Skeletal muscle satellite cell (primary cell): ENCODE measurements at regions not wholly inside any gene's neighbourhood (a gene's known extent, or its start where the extent isn't known, plus 50 kb on each side); places are given as distances from the start of the nearest gene placed in this dataset.

ENCODE experiments used
- H3K27me3 ChIP-seq: 2 replicates; pipeline ENCODE4 v1.7.0; 2013; ENCODE audit warnings: low read length; ENCODE audit not compliant: control insufficient read depth, insufficient read depth
- H3K36me3 ChIP-seq: 2 replicates; pipeline ENCODE4 v1.7.0; 2013; ENCODE audit warnings: mild to moderate bottlenecking, control low read depth, low read length; ENCODE audit not compliant: insufficient read depth
- H3K4me1 ChIP-seq: 2 replicates; pipeline ENCODE4 v1.7.0; 2013; ENCODE audit warnings: low read length; ENCODE audit not compliant: control insufficient read depth, insufficient read depth
- H3K4me2 ChIP-seq: 2 replicates; pipeline ENCODE4 v1.7.0; 2013; ENCODE audit warnings: mild to moderate bottlenecking, low read length
- H3K4me3 ChIP-seq: 2 replicates; pipeline ENCODE4 v1.7.0; 2013; ENCODE audit warnings: low read length
- H3K9ac ChIP-seq: 2 replicates; pipeline ENCODE4 v1.7.0; 2013; ENCODE audit warnings: mild to moderate bottlenecking, low read depth, low read length, moderate library complexity
- H3K9me3 ChIP-seq: replicated peaks from 2 replicates; pipeline ENCODE4 v1.7.0; 2013; ENCODE audit warnings: mild to moderate bottlenecking, control low read depth, low read length

- Histone ChIP-seq H3K4me1 (no peaks in the 10 kb centered on the region), H3K4me3 (no peak overlapping the region), H3K36me3 (no peaks in the 10 kb centered on the region), H3K4me2 (no peak overlapping the region), H3K9me3 (no peaks in the 10 kb centered on the region), H3K9ac (no peak overlapping the region), H3K27me3 (no peaks in the 10 kb centered on the region)
Observed at GRCh38 chr2:185208261-185208660, 530.3 kb upstream of the FSIP2 start.

DNA sequence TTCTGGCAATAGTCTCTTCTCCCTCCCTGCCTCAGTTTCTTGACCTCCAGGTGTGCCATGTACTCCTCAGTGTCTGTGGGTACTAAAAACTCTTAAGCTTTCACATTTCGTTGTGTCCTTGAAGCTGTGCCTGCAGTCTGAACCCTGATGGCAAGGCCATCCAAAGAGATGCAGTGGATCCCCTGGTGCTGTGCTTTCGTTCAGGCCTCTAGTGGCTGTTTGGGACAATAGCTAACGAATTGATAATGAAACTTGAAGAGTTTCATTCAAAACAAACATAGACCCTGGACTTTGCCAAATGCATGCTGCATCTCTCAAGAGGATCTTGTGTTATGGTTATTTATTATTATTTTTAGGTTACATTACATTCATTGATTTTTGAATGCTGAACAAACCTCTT lies 523.1 kb upstream of the FSIP2 start:
- H3K9me3 ChIP-seq, result no peaks in the 10 kb centered on the region
- H3K27me3 ChIP-seq, result no peaks in the 10 kb centered on the region
- H3K4me2 ChIP-seq, result no peak overlapping the region
- H3K9ac ChIP-seq, result no peak overlapping the region
- no peaks in the 10 kb centered on the region for H3K36me3 ChIP-seq
- H3K4me3 ChIP-seq, result no peak overlapping the region
- H3K4me1 ChIP-seq, result peaks cover 14% of the 10 kb centered on the region

DNA sequence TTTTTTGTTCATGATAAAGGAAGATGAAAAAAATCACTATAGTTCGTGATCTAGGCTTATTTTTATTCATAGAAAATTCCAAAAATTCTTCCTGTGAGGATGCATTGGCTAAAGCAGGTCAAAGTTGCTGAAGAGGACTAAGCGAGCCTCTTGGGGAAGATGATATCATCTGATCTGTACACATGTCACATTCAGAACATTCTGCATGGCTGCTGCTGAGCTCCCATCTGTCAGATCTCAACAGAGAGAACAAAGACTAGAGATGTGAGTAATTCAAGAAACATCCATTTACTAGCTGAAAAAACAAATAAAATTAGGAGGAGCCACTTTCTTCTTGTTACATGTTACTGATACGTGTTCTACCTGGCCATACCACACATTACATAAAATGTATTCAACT lies 518.6 kb upstream of the FSIP2 start:
- Histone ChIP-seq H3K9ac (no peak overlapping the region), H3K9me3 (no peaks in the 10 kb centered on the region), H3K36me3 (no peaks in the 10 kb centered on the region), H3K4me2 (no peak overlapping the region), H3K4me1 (peaks cover 14% of the 10 kb centered on the region), H3K27me3 (no peaks in the 10 kb centered on the region), H3K4me3 (no peak overlapping the region)

DNA sequence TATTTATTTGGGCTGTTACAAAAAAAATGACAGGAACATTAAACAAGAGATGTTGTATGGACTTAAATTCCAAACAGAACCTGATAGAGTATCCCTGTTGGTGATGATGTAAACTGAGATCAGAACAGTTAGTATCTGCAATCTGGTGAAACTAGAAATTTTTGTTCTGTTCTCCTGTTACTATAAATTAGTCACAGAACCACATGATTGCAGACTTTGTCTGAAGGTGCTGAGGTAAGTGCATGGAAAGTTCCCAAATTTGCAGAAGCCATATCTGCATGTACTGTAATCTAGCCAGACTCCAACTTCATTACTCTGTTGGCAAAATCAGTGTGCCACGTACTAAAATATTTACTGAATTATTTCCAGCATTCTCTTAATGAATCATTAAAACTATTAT lies 516.3 kb upstream of the FSIP2 start:
- Histone ChIP-seq H3K4me2 (no peak overlapping the region), H3K27me3 (no peaks in the 10 kb centered on the region), H3K4me3 (no peak overlapping the region), H3K4me1 (peaks cover 14% of the 10 kb centered on the region), H3K36me3 (no peaks in the 10 kb centered on the region), H3K9ac (no peak overlapping the region), H3K9me3 (no peaks in the 10 kb centered on the region)

- Histone ChIP-seq H3K9me3 (no peaks in the 10 kb centered on the region), H3K4me1 (no peaks in the 10 kb centered on the region), H3K9ac (no peak overlapping the region), H3K36me3 (no peaks in the 10 kb centered on the region), H3K27me3 (no peaks in the 10 kb centered on the region), H3K4me3 (no peak overlapping the region), H3K4me2 (no peak overlapping the region)
Observed at GRCh38 chr2:185227391-185227790, 511.2 kb upstream of the FSIP2 start.

- Histone ChIP-seq H3K4me1 (no peaks in the 10 kb centered on the region), H3K4me3 (no peak overlapping the region), H3K27me3 (no peaks in the 10 kb centered on the region), H3K9me3 (no peaks in the 10 kb centered on the region), H3K36me3 (no peaks in the 10 kb centered on the region), H3K9ac (no peak overlapping the region), H3K4me2 (no peak overlapping the region)
Observed at GRCh38 chr2:185239491-185239890, 499.1 kb upstream of the FSIP2 start.

- H3K36me3 ChIP-seq, result no peaks in the 10 kb centered on the region
- H3K27me3 ChIP-seq, result no peaks in the 10 kb centered on the region
- no peak overlapping the region for H3K9ac ChIP-seq
- H3K4me3 ChIP-seq, result no peak overlapping the region
- H3K4me2 ChIP-seq, result no peak overlapping the region
- H3K4me1 ChIP-seq, result no peaks in the 10 kb centered on the region
- no peaks in the 10 kb centered on the region for H3K9me3 ChIP-seq
Observed at GRCh38 chr2:185240796-185241195, 497.8 kb upstream of the FSIP2 start.

DNA sequence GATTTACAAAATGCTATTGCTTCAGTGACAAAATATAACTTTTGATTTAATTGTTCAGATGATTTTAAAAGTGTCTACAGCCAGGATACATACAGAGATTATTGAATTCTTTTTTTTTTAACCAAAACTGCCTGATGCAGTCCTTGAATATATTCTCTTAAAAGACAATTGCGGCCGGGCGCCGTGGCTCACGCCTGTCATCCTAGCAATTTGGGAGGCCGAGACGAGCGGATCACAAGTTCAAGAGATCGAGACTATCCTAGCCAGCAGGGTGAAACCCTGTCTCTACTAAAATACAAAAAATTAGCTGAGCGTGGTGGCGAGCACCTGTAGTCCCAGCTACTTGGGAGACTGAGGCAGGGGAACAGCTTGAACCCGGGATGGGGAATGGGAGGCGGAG lies 497.0 kb upstream of the FSIP2 start:
- Histone ChIP-seq H3K27me3 (no peaks in the 10 kb centered on the region), H3K4me2 (no peak overlapping the region), H3K4me3 (no peak overlapping the region)

GRCh38 chr2:185242462-185242861 lies 496.1 kb upstream of the FSIP2 start:
- Histone ChIP-seq H3K9ac (no peak overlapping the region), H3K4me1 (no peaks in the 10 kb centered on the region), H3K4me2 (no peak overlapping the region), H3K9me3 (no peaks in the 10 kb centered on the region), H3K36me3 (no peaks in the 10 kb centered on the region), H3K27me3 (no peaks in the 10 kb centered on the region), H3K4me3 (no peak overlapping the region)

More for the DNA sequence above, 497.0 kb upstream of the FSIP2 start:
- H3K36me3 ChIP-seq, result no peaks in the 10 kb centered on the region
- no peaks in the 10 kb centered on the region for H3K9me3 ChIP-seq
- no peaks in the 10 kb centered on the region for H3K4me1 ChIP-seq
- no peak overlapping the region for H3K9ac ChIP-seq

- Histone ChIP-seq H3K27me3 (no peaks in the 10 kb centered on the region), H3K36me3 (no peaks in the 10 kb centered on the region), H3K9ac (no peak overlapping the region), H3K4me2 (no peak overlapping the region), H3K9me3 (no peaks in the 10 kb centered on the region), H3K4me1 (no peaks in the 10 kb centered on the region), H3K4me3 (no peak overlapping the region)
Observed at GRCh38 chr2:185245216-185245615, 493.4 kb upstream of the FSIP2 start.

DNA sequence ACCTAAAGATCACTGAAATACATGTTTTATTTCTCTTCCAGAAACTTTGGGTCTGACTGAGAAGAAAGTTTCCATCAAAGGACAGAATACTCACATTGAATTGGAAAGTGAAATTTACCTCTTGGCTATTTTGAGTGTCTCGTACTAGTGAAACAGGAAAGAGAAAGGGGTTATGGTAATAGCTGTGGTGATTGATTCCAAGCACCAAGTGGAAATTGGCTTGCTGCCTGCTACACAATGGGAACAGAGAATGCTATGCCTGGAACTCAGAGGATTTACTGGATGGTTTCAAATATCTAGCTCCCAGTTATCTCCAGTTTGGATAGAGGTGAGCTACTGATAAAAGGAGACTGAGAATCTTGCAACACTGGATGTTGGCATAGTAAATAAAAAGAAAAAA lies 492.8 kb upstream of the FSIP2 start:
- Histone ChIP-seq H3K4me3 (no peak overlapping the region), H3K36me3 (no peaks in the 10 kb centered on the region), H3K4me2 (no peak overlapping the region), H3K27me3 (no peaks in the 10 kb centered on the region), H3K9me3 (no peaks in the 10 kb centered on the region), H3K9ac (no peak overlapping the region), H3K4me1 (no peaks in the 10 kb centered on the region)

DNA sequence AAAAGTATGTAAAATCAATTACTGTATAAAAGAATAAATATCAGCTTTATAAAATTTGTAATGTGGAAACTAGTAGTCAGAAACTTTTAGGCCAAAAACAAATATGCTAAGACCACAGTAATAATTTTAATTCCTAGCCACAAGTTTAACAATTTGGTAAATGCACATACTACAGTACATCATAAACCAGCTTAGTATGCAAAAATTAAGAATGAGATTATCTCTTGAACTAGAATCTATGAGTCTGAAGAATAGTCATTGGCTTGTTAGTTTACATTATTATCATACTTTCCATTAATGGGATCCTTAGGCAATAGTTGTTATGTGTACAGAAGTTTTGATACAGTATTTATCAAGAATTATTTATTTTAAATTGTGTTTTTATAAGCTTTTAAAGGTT lies 491.9 kb upstream of the FSIP2 start:
- Histone ChIP-seq H3K9me3 (no peaks in the 10 kb centered on the region), H3K36me3 (no peaks in the 10 kb centered on the region), H3K4me2 (no peak overlapping the region), H3K27me3 (no peaks in the 10 kb centered on the region), H3K9ac (no peak overlapping the region), H3K4me3 (no peak overlapping the region), H3K4me1 (no peaks in the 10 kb centered on the region)
